Smooth muscle cell (in vitro differentiated cells): ENCODE measurements at regions not wholly inside any gene's neighbourhood (a gene's known extent, or its start where the extent isn't known, plus 50 kb on each side); places are given as distances from the start of the nearest gene placed in this dataset.

Source experiments
- DNase-seq: peaks from one replicate; lab custom pipeline; 2025; ENCODE audit not compliant: unreplicated experiment; lab: John Stamatoyannopoulos, UW
- H2AFZ ChIP-seq: fragments of 200-600 bp; sonication (generic); 2 replicates; pipeline ENCODE4 v1.6.0; 2016; ENCODE audit warnings: antibody characterized with exemption, low read depth, mild to moderate bottlenecking
- H3F3A ChIP-seq: fragments of 200-600 bp; sonication (generic); 2 replicates; pipeline ENCODE4 v1.6.0; 2017; ENCODE audit warnings: antibody characterized with exemption, low read depth
- H3K27ac ChIP-seq: fragments of 200-600 bp; sonication (generic); 2 replicates; pipeline ENCODE4 v1.5.1; 2016; ENCODE audit warnings: low read depth, mild to moderate bottlenecking
- H3K27me3 ChIP-seq: fragments of 200-600 bp; sonication (generic); 2 replicates; pipeline ENCODE4 v1.6.1; 2016; ENCODE audit warnings: low read depth, mild to moderate bottlenecking
- H3K36me3 ChIP-seq: fragments of 200-600 bp; sonication (generic); 2 replicates; pipeline ENCODE4 v1.5.1; 2016; ENCODE audit warnings: low read depth
- H3K4me1 ChIP-seq: fragments of 200-600 bp; sonication (generic); 2 replicates; pipeline ENCODE4 v1.5.1; 2016; ENCODE audit warnings: low read depth
- H3K4me2 ChIP-seq: fragments of 200-600 bp; sonication (generic); 2 replicates; pipeline ENCODE4 v1.6.0; 2016; ENCODE audit warnings: mild to moderate bottlenecking
- H3K4me3 ChIP-seq: fragments of 200-600 bp; sonication (generic); 2 replicates; pipeline ENCODE4 v1.5.1; 2016; ENCODE audit warnings: mild to moderate bottlenecking
- H3K79me2 ChIP-seq: fragments of 200-600 bp; sonication (generic); 2 replicates; pipeline ENCODE4 v1.6.0; 2016; ENCODE audit warnings: low read depth, mild to moderate bottlenecking
- H3K9ac ChIP-seq: fragments of 200-600 bp; sonication (generic); 2 replicates; pipeline ENCODE4 v1.6.0; 2016; ENCODE audit warnings: low read depth
- H3K9me3 ChIP-seq: fragments of 200-600 bp; sonication (generic); replicated peaks from 2 replicates; pipeline ENCODE4 v1.5.1; 2016; ENCODE audit warnings: low read depth
- H4K20me1 ChIP-seq: fragments of 200-600 bp; sonication (generic); 2 replicates; pipeline ENCODE4 v1.6.0; 2016; ENCODE audit warnings: low read depth
- CTCF ChIP-seq: fragments of 200-600 bp; sonication (generic); IDR thresholded peaks from 2 replicates; pipeline ENCODE4 v1.5.1; 2017; ENCODE audit warnings: borderline replicate concordance, mild to moderate bottlenecking, antibody characterized with exemption; ENCODE audit not compliant: insufficient read depth, poor library complexity, severe bottlenecking
- WGBS: methylation state at CpG from one replicate; pipeline ENCODE4 v1.1.7; 2016; ENCODE audit warnings: low lambda C conversion rate; 5-methylcytosine and 5-hydroxymethylcytosine counted together

GRCh38 chr20:50390685-50391443 lies 119.3 kb upstream of the PTPN1 start:
- Histone ChIP-seq H3K79me2 (no peaks in the 10 kb centered on the region), H3K4me1 (peaks cover 5% of the 10 kb centered on the region), H3K4me3 (no peak overlapping the region), H3K27ac (no peak overlapping the region), H3F3A (no peaks in the 10 kb centered on the region), H3K36me3 (no peaks in the 10 kb centered on the region), H3K4me2 (no peak overlapping the region), H3K9me3 (no peaks in the 10 kb centered on the region), H3K9ac (no peak overlapping the region), H4K20me1 (no peaks in the 10 kb centered on the region), H2AFZ (no peak overlapping the region), H3K27me3 (no peaks in the 10 kb centered on the region)
- no peak for TF ChIP-seq CTCF
- no peak for DNase-seq
- WGBS: 92% methylated on average over 15 of the region's 15 CpGs

GRCh38 chr20:50391444-50392137 lies 118.6 kb upstream of the PTPN1 start:
- no peak overlapping the region for H2AFZ ChIP-seq
- H3K27ac ChIP-seq: no peak overlapping the region
- H3K4me3 ChIP-seq: no peak overlapping the region
- no peaks in the 10 kb centered on the region for H3F3A ChIP-seq
- 94% methylated on average over 15 of the region's 15 CpGs for WGBS
- H3K4me2 ChIP-seq: no peak overlapping the region
- no peak for TF ChIP-seq CTCF
- H3K79me2 ChIP-seq: no peaks in the 10 kb centered on the region
- H4K20me1 ChIP-seq: no peaks in the 10 kb centered on the region
- H3K27me3 ChIP-seq: no peaks in the 10 kb centered on the region
- no peak for DNase-seq
- no peak overlapping the region for H3K9ac ChIP-seq
- no peaks in the 10 kb centered on the region for H3K9me3 ChIP-seq
- H3K4me1 ChIP-seq: peaks cover 5% of the 10 kb centered on the region
- H3K36me3 ChIP-seq: no peaks in the 10 kb centered on the region

GRCh38 chr20:50392138-50392866 lies 117.9 kb upstream of the PTPN1 start:
- Histone ChIP-seq H3K79me2 (no peaks in the 10 kb centered on the region), H3K9me3 (no peaks in the 10 kb centered on the region), H3K36me3 (no peaks in the 10 kb centered on the region), H3K27ac (no peak overlapping the region), H3K4me3 (no peak overlapping the region), H4K20me1 (no peaks in the 10 kb centered on the region), H3F3A (no peaks in the 10 kb centered on the region), H3K27me3 (no peaks in the 10 kb centered on the region), H3K9ac (no peak overlapping the region), H3K4me2 (no peak overlapping the region), H3K4me1 (peaks cover 5% of the 10 kb centered on the region), H2AFZ (no peak overlapping the region)
- 91% methylated on average over 4 of the region's 9 CpGs for WGBS
- DNase-seq: no peak
- no peak for TF ChIP-seq CTCF
